H1 (cell line): ENCODE measurements at regions not wholly inside any gene's neighbourhood (a gene's known extent, or its start where the extent isn't known, plus 50 kb on each side); places are given as distances from the start of the nearest gene placed in this dataset.

ENCODE experiments used
- CTCF ChIA-PET: fragments of 300-600 bp; sonication (Branson Sonifier 250); formaldehyde crosslinking; loops from one replicate; lab custom pipeline; 2021; ENCODE audit not compliant: partially characterized antibody; lab: Charles Lee
- POLR2A ChIA-PET: fragments of 300-600 bp; sonication (Branson Sonifier 250); formaldehyde crosslinking; loops from one replicate; lab custom pipeline; 2021; ENCODE audit warnings: inconsistent platforms; ENCODE audit not compliant: partially characterized antibody; lab: Charles Lee
- DNase-seq, 2 experiments: peaks; one replicate each; pipeline versions ENCODE4 v3.0.0 to v3.0.0-alpha.2; 2010 to 2022; ENCODE audit warnings: low spot score in 2 of 2, low read depth in 1 of 2, mixed read lengths in 1 of 2
- FAIRE-seq: peaks from 2 replicates; lab custom pipeline; 2011; peaks lifted over from hg19 to GRCh38; lab: Jason Lieb, UNC
- H2AFZ ChIP-seq: 2 replicates; pipeline ENCODE4 v1.8.1; 2012; ENCODE audit warnings: low read length, inconsistent platforms
- H2AK5ac ChIP-seq: 2 replicates; pipeline ENCODE4 v1.6.1; 2013; ENCODE audit warnings: low read depth, low read length
- H2BK120ac ChIP-seq: replicated peaks from 2 replicates; pipeline ENCODE3; 2013; ENCODE audit warnings: low read depth, low read length, inconsistent platforms
- H2BK12ac ChIP-seq: 2 replicates; pipeline ENCODE4 v1.6.1; 2013; ENCODE audit warnings: low read depth, low read length
- H2BK15ac ChIP-seq: 2 replicates; pipeline ENCODE4 v1.6.1; 2013; ENCODE audit warnings: low read length
- H2BK20ac ChIP-seq: 2 replicates; pipeline ENCODE4 v1.6.1; 2013; ENCODE audit warnings: low read length
- H2BK5ac ChIP-seq: 2 replicates; pipeline ENCODE4 v1.6.1; 2013; ENCODE audit warnings: low read depth, low read length
- H3K14ac ChIP-seq: 2 replicates; pipeline ENCODE4 v1.6.1; 2013; ENCODE audit warnings: inconsistent platforms; ENCODE audit not compliant: insufficient read length
- H3K18ac ChIP-seq: 2 replicates; pipeline ENCODE4 v1.6.1; 2013; ENCODE audit warnings: low read length; ENCODE audit errors: extremely low read depth
- H3K23ac ChIP-seq: 2 replicates; pipeline ENCODE4 v1.6.1; 2013; ENCODE audit warnings: inconsistent platforms; ENCODE audit not compliant: insufficient read length
- H3K23me2 ChIP-seq: 2 replicates; pipeline ENCODE4 v1.6.1; 2013; ENCODE audit warnings: low read depth, low read length
- H3K27ac ChIP-seq: 2 replicates; pipeline ENCODE4 v1.6.1; 2011; ENCODE audit warnings: low read depth, low read length, inconsistent platforms
- H3K27me3 ChIP-seq, 4 experiments: replicated peaks in 1 of 4; 1 replicate in 1 of 4; 2 replicates in 3 of 4; pipeline versions ENCODE4 v1.6.1 to v1.8.1; 2011 to 2013; ENCODE audit warnings: low read length in 3 of 4, mild to moderate bottlenecking in 3 of 4, inconsistent platforms in 2 of 4, mixed read lengths in 2 of 4, moderate library complexity in 1 of 4; ENCODE audit not compliant: control insufficient read depth in 3 of 4, insufficient read depth in 3 of 4; ENCODE audit errors: extremely low read depth in 1 of 4
- H3K36me3 ChIP-seq, 4 experiments: 2 replicates each; pipeline versions ENCODE4 v1.6.1 to v1.8.1; 2011 to 2013; ENCODE audit warnings: mild to moderate bottlenecking in 4 of 4, low read length in 3 of 4, moderate library complexity in 2 of 4, control low read depth in 1 of 4, inconsistent platforms in 1 of 4; ENCODE audit not compliant: insufficient read depth in 4 of 4, control insufficient read depth in 2 of 4
- H3K4ac ChIP-seq: replicated peaks from 2 replicates; pipeline ENCODE3; 2013; ENCODE audit warnings: low read length, low read depth, mixed read lengths, inconsistent platforms; ENCODE audit not compliant: insufficient read length
- H3K4me1 ChIP-seq, 4 experiments: replicated peaks in 1 of 4; 1 replicate in 1 of 4; 2 replicates in 3 of 4; pipeline versions ENCODE4 v1.6.1 to v1.8.1; 2011 to 2013; ENCODE audit warnings: low read length in 3 of 4, inconsistent platforms in 2 of 4, mixed read lengths in 1 of 4; ENCODE audit not compliant: insufficient read depth in 4 of 4, control insufficient read depth in 3 of 4
- H3K4me2 ChIP-seq, 2 experiments: 2 replicates each; pipeline versions ENCODE4 v1.6.1 to v1.8.1; 2011 to 2013; ENCODE audit warnings: low read depth in 2 of 2, low read length in 2 of 2, control low read depth in 1 of 2, inconsistent platforms in 1 of 2, mild to moderate bottlenecking in 1 of 2; ENCODE audit not compliant: insufficient read depth in 1 of 2
- H3K4me3 ChIP-seq, 4 experiments: fragments of 200-600, 300-600 bp in 1 of 4; sonication (generic), shearing (Covaris generic), sonication (Bioruptor Twin) in 1 of 4; 2 replicates each; pipeline versions ENCODE4 v1.5.1 to v1.8.1; 2011 to 2016; ENCODE audit warnings: low read length in 4 of 4, low read depth in 3 of 4, control low read depth in 2 of 4, inconsistent platforms in 2 of 4, mild to moderate bottlenecking in 2 of 4, mixed read lengths in 1 of 4, moderate library complexity in 1 of 4; ENCODE audit not compliant: insufficient read depth in 2 of 4; ENCODE audit errors: extremely low read depth in 1 of 4
- H3K56ac ChIP-seq: replicated peaks from 2 replicates; pipeline ENCODE3; 2013; ENCODE audit warnings: low read depth, mild to moderate bottlenecking, mixed read lengths, low read length, inconsistent platforms; ENCODE audit not compliant: insufficient read length
- H3K79me1 ChIP-seq: 2 replicates; pipeline ENCODE4 v1.6.1; 2013; ENCODE audit warnings: low read depth, low read length, control low read depth
- H3K79me2 ChIP-seq, 2 experiments: 2 replicates each; pipeline versions ENCODE4 v1.6.1 to v1.8.1; 2012 to 2013; ENCODE audit warnings: low read length in 2 of 2, mild to moderate bottlenecking in 2 of 2, inconsistent platforms in 1 of 2; ENCODE audit not compliant: insufficient read depth in 2 of 2, control insufficient read depth in 1 of 2
- H3K9ac ChIP-seq, 4 experiments: replicated peaks in 1 of 4; 1 replicate in 1 of 4; 2 replicates in 3 of 4; pipeline versions ENCODE4 v1.6.1 to v1.8.1; 2011 to 2013; ENCODE audit warnings: low read depth in 3 of 4, low read length in 3 of 4, control low read depth in 2 of 4, mild to moderate bottlenecking in 2 of 4, moderate library complexity in 2 of 4, inconsistent platforms in 1 of 4; ENCODE audit errors: extremely low read depth in 1 of 4
- H3K9me3 ChIP-seq, 2 experiments: 2 replicates each; pipeline versions ENCODE4 v1.6.1 to v1.8.1; 2012 to 2013; ENCODE audit warnings: mild to moderate bottlenecking in 2 of 2, moderate library complexity in 2 of 2, control low read depth in 1 of 2, inconsistent platforms in 1 of 2, low read depth in 1 of 2, low read length in 1 of 2, mixed read lengths in 1 of 2; ENCODE audit not compliant: insufficient read depth in 2 of 2
- H4K20me1 ChIP-seq, 2 experiments: replicated peaks in 1 of 2; 2 replicates each; pipeline versions ENCODE3 to v1.8.1; 2011 to 2013; ENCODE audit warnings: inconsistent platforms in 2 of 2, low read length in 2 of 2, mild to moderate bottlenecking in 1 of 2; ENCODE audit not compliant: insufficient read depth in 2 of 2, control insufficient read depth in 1 of 2
- H4K5ac ChIP-seq: 2 replicates; pipeline ENCODE4 v1.6.1; 2013; ENCODE audit warnings: low read length, low read depth, mixed read lengths, inconsistent platforms; ENCODE audit not compliant: insufficient read length
- H4K8ac ChIP-seq: 2 replicates; pipeline ENCODE4 v1.8.0; 2013; ENCODE audit warnings: mild to moderate bottlenecking, moderate library complexity, low read length, inconsistent platforms; ENCODE audit not compliant: insufficient read depth; ENCODE audit errors: extremely low read depth
- H4K91ac ChIP-seq: replicated peaks from 2 replicates; pipeline ENCODE3; 2013; ENCODE audit warnings: low read length, mixed read lengths, inconsistent platforms; ENCODE audit not compliant: insufficient read length
- CHD7 ChIP-seq: fragments of 300-600 bp; sonication (generic); IDR thresholded peaks from 2 replicates; pipeline ENCODE4 v1.7.1; 2012; ENCODE audit warnings: low read length, moderate library complexity, mild to moderate bottlenecking, inconsistent platforms; ENCODE audit not compliant: insufficient replicate concordance
- WGBS, 2 experiments: shearing (Covaris generic) in 1 of 2; methylation state at CpG; one replicate each; pipeline versions ENCODE4 v1.1.6 to v1.1.7; 2013 to 2015; ENCODE audit warnings: low lambda C conversion rate in 2 of 2, mixed read lengths in 2 of 2, inconsistent platforms in 1 of 2, low coverage in 1 of 2, missing lambda C conversion rate in 1 of 2; ENCODE audit not compliant: insufficient replicate concordance in 2 of 2, insufficient coverage in 1 of 2, insufficient read length in 1 of 2; ENCODE audit errors: extremely low coverage in 1 of 2, missing lambda C conversion rate in 1 of 2; 5-methylcytosine and 5-hydroxymethylcytosine counted together

GRCh38 chr3:74165211-74165610, 449.2 kb downstream of the CNTN3 start:
- ChIA-PET POLR2A (no interaction called here), CTCF (no interaction called here)
- Histone ChIP-seq H3K4me1 (no peaks in the 10 kb centered on the region), H3K23ac (no peak overlapping the region), H2BK12ac (no peak overlapping the region), H4K5ac (no peak overlapping the region), H3K56ac (no peak overlapping the region), H2BK120ac (no peak overlapping the region), H4K20me1 (no peaks in the 10 kb centered on the region), H2BK20ac (no peak overlapping the region), H4K91ac (no peak overlapping the region), H2AK5ac (no peak overlapping the region), H2BK5ac (no peak overlapping the region), H3K36me3 (no peaks in the 10 kb centered on the region), H3K9me3 (peaks cover 3 to 11% of the 10 kb centered on the region in 2 experiments; a peak in 3 of 4 replicates), H3K23me2 (no peaks in the 10 kb centered on the region), H3K4me3 (no peak overlapping the region), H2BK15ac (no peak overlapping the region), H3K27me3 (no peaks in the 10 kb centered on the region), H3K79me1 (no peaks in the 10 kb centered on the region), H3K4ac (no peak overlapping the region), H3K27ac (no peak overlapping the region), H3K14ac (no peak overlapping the region), H4K8ac (no peak overlapping the region), H3K4me2 (no peak overlapping the region), H2AFZ (no peak overlapping the region), H3K9ac (no peak overlapping the region), H3K18ac (no peak overlapping the region), H3K79me2 (no peaks in the 10 kb centered on the region)
- WGBS, 2 experiments: 94% methylated on average over 4 of the region's 4 CpGs; no CpG with 5 or more reads in 1 of the 2 experiments
- DNase-seq (no peak), FAIRE-seq (no peak)
- no peak for TF ChIP-seq CHD7
